T-helper 2 cell (primary cell): ENCODE measurements at regions not wholly inside any gene's neighbourhood (a gene's known extent, or its start where the extent isn't known, plus 50 kb on each side); places are given as distances from the start of the nearest gene placed in this dataset.

Source experiments
- DNase-seq, 5 experiments: peaks; one replicate each; pipeline versions ENCODE4 v3.0.0 to v3.0.0-alpha.2; 2012 to 2022

DNA sequence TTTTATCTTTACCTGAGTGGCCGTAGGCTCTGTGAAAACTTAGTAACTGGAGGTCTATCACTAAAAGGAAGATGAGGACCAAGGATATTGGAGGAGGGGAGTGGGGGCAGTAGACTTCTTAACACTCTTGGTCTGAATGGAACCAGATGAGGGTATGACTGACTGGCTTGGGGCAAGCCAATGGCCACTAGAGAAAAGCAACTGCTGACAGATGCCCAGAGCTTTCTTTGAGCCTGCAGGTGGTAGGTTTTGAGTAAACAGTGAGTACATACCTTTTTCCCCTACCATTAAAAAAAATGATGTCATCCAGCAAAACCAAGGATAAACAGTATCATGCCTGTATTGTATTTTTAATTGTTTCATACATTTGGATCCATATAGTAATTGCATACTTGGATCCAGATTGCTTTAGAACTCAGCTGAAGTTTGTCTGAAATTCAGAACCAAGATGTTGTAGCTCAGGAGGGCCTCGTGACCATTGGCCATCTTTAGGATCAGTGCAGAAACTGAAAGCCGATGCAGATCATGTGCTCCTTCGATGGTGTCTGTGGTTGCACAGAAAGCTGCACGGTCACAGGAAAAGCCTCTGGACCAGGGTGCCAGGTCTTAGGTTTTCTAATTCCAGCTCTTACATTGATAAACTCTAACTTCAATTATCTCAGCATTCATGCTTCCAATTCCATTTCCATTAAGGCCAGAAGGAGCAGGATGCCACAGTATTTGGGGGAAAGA lies 131.0 kb downstream of the PDGFRA start:
- no peak for DNase-seq

DNA sequence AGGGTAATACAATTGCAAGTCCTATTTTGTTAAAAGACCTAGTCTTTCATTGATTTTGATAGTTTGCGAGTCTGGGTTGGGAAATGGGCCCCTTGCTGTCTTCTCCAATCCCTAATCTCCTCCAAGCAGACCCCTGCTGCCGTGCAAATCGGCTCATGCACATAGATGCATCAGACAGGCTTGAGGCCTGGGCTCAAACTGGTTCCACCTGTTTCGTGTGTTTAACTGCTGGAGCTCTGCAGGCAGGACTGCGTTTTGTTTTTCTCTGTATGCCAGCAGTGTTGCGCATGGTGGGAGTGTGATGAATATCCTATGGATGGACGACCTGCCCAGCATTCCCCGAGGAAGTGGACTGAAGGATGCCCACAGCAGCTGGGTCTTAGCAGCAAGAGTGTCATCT lies 133.9 kb downstream of the PDGFRA start:
- no peak for DNase-seq

DNA sequence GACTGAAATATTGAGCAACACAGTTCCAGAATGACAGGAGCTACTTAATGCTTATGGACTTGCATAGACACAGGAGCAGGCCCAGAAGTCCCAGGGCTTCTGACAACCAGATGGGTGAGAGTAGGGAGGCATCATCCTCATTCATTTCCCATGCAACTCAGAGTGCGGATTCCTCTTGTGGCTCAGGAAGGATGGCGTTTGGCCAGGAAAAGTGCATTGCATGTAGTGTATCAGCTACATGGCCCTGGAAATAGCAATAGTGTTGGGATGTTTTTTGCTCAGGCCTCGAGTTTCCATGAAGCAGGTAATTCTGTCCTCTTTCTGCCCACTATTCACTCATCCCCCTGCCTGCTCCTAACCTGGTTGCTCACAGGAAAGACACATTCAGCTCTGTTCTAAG lies 136.6 kb downstream of the PDGFRA start:
- no peak for DNase-seq

DNA sequence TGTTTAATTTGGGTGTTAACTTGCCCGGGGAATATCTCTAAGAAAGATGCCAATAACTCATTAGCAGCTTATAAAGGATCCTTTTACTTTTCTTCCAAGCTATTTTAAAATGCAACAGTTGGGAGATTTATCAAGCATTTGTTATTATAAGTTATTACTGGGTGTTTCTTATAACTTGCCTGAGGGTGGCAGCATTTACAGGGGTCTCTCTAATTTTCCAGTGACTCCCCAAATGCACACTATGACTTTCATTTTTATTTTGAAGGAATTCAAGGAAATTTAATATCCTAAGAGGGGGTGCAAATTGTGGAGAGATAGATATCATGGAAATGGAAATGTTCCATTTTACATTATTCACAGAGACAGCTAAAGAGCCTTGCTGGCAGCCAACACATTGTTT lies 138.0 kb downstream of the PDGFRA start:
- no peak for DNase-seq

DNA sequence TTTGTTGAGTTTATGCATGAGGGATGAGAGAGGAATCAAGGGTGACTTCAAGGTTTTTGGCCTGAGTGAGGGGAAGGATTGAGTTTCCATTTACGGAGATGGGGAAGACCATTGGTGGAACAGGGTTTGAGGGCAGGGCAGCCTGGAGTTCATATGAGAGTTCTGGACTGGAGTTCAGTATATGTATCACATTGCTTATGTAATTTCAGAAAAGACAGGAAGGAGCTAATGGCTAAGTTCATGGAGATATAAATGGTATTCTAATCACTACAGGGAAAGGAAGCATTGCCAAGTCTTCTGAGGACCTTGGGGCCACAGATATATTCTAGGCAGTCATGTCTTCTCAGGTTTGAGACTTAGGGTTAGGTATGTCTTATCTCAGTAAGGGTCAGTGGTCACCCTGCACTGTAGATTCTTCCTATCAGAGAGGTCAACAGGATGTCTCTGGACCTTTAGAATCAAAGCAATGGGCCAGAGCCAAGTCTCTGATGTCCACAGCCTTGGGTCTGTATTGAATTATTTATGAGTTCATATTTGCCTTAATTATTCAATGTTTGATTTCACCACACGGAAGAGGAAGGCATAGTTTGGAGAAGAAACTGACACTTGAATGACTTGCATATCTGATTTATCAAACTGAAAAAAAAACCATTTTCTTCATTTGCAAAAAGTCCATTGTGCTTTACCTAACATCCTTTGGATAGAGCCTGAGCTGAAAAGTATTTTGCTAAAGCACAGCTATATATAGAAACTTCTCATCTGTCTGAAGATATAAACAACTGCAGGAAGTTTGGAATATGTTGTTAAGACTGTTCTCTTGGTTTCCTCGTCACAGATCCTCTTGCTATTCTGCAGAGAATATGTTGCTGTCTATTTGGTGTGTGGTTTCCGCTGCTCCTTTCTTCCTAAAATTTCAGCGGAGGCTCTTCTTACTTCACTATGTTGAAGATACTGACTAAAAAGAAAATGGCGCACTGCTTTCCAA lies 139.5 kb downstream of the PDGFRA start:
- no peak for DNase-seq

DNA sequence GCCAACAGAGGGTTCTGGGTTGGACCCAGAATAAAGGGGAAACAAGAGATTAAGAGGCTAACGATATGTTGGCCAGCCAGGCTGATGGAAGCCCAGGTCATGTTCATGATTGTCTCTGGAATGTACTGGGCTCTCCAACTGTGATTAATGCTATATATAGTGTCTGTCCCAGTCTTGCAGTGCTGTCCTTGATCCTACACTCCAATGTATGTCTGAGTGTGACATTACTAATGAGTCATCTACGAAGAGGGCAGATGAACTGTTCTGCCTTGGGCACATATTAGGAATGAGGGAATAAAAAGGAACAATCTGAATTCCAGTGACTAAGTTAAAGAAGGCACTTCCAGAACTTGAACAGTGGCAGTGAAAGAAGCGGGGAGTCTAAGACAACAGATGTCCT lies 142.1 kb downstream of the PDGFRA start:
- DNase-seq, result no peak

DNA sequence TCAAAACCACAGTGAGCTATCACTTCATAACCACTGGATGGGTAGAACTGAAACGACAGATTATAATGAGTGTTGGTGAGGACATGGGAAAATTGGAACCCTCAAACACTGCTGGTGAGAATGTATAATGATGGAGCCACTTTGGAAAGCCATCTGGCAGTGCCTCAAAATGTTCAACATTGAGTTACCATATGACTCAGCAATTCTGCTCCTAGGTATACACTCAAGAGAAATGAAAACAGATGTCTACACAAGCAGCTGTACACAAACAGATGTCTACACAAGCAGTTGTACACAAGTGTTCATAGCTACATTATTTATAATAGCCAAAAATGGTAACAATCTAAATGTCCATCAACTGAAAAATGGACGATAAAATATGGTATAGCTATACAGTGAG lies 143.9 kb downstream of the PDGFRA start:
- no peak for DNase-seq

DNA sequence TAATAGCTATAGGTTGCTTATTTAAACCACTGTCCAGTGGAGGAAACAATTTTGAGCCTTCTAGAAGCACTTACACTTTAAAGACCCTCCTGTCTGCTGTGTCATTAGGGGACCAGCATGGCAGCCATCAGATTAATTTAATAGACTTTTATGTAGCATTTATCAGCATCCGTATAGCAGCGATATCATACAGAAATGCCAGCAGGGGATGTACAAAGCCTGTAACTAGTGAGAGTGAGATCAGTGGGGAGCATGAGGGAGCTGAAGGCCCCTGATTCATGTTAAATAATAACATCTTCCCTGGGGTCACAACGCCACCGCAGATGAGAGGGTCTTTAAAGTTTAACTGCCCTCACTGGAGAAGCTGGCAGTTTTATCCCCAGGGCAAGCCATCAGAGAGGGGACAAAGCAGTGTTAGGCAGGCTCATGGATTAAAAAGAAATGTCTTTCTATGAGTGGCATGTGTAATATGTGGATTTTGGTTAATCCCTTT lies 144.7 kb downstream of the PDGFRA start:
- DNase-seq, result no peak

DNA sequence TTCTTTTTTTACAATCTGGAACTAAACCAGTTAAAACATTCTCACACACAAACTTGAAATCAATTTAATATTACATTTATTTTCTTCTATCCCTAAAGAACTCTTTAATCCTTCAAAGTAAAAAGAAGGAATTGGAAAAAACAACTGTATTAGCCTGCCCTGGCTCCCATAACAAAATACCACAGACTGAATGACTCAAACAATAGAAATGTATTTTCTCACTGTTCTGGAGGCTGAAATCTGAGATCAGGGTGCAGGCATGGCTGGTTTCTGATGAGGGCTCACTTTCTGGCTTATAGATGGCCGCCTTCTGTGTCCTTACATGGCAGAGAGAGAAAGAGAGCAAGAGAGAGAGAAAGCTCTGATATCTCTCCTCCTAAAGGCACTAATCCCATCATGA lies 149.4 kb downstream of the PDGFRA start:
- DNase-seq, result no peak

DNA sequence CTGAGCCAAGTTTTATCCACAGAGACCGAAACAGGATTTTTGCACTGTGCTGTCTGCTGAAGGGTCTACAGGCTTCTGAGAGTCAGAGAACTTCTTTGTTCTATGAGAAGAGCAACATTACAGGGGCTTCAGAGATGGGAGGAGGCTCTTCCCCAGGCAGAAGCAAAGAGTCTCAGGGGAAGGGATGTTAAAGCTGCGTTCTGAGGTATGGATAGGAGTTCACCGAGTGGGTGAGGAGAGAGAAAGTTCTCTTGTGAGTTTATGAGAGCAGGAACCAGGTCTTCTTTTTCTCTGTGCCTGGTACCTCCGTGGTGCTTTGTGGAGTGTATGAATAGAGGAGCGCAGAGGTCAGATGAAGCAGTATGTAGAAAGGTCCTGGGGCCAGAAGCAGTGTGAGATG lies 155.1 kb downstream of the PDGFRA start:
- DNase-seq, result no peak

DNA sequence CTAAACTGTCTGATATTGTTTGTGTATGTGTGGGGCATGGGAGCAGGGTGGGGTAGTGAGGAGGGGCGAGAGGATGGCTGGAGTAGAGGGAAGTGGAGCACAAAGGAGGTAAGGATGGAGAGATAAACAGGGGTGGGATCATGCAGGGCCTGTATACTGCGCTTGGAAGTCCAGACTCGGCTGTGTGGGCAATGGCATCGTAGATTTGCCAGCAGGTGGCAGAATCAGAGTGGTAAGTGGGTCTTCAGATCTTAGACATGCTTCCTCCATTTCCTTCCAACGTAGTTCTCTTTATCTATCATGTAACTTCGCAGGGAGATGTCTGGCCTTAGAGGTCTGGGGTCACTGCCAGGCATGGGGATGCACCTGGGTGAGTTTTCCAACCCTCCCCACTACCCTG lies 155.5 kb downstream of the PDGFRA start:
- peak in 1 of 5 experiments; percentile 13 for DNase-seq

DNA sequence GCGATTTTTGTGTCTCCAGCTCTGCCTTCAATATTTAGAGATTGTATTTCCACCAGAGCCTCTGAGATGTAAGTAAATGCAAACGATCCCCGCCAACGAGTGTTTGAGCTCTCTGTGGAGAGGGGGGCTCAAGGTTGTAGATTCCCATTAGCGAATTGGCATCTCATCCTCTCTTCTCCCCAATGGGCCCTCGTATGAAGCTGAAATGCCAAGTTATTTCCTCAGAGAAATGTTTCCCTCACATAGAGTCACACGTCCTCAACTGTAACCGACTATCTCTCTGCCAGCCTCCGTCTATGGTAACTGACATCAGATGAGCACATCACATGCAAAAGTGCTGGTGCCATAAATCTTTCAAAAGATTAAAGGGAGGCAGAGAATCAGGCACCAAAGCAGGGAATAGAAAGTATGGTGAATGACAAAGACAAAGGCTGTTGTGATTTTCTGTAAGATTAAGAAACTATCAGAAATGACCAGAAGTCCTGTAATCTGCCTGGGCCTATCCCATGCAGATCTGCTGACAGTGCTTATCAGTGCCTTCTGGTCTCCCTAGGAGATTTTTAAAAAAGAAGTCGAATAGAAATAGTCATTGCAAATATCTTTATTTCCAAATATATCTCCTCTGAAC lies 157.1 kb downstream of the PDGFRA start:
- no peak for DNase-seq

DNA sequence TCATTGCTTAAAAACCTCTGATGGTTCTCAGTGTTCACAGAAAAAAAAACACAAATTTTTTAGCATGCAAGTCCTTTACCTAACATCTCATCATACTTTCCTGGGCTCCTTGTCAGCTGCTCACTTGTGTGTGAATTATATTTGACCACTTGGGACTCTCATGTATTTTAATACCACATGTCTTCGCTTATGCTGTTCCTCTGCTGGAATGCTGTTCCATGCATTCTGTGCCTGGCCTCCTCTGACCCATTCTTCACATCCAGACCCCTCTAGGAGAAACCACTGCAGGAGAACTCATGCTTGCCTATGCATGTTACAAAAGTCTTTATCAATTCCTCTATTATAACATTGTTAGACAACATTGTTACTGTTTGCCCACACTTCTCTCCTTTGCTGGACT lies 157.6 kb downstream of the PDGFRA start:
- no peak for DNase-seq

DNA sequence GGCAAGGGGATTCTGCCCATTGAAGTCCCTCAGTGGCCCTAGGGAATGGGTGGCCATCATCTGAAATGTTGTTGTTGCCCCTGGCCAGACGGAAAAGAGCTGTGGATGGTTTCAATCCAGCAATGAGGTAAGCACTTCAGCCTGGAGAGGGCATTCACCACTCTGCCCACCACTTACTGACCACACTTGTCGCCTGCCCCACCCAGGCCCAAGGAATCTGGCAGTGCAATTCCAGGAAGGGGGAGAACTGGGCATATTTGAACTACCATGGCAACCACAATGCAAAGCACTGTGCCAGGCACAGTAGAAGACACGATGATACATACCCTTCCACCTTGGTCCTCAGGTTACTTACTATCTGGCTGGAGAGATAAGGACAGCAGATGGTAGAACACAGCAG lies 161.6 kb downstream of the PDGFRA start:
- no peak for DNase-seq

DNA sequence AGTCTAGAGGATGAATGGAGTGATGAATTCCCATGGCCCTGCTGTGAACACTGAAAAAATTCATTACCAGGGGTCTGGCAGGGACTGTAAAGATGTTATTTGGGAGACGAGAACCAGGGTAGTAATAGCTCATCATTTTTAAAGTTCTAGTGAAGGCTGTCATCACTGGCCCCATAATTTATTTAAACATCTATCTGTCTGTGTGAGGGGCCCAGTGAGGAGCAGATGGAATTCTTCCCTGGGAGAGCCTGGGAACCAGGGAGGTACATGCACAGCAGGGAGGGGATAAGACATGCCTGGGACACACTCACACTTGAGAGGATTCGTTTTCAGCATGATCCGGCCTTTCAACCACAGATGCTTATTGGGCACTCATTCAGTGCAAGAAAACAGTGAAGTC lies 162.0 kb downstream of the PDGFRA start:
- no peak for DNase-seq

DNA sequence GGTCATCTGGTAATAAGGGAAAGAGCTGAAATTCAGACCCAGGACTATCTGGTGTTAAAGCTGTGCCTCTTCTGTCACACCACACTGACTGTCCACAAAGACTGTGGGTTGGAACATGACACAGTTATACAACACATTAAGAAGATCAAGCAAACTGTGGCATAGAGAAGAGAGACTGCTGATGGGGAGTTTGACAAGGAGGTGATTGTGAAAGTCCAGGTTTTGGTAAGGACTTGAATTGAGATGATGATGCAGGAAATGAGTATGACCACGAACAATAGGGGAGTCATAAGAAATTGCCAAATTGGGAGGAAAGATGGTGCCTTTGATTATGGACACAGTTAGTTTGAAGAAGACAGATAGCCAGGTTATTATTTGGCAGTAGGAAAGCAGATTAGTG lies 163.4 kb downstream of the PDGFRA start:
- peak in 1 of 5 experiments; percentile 15 for DNase-seq

DNA sequence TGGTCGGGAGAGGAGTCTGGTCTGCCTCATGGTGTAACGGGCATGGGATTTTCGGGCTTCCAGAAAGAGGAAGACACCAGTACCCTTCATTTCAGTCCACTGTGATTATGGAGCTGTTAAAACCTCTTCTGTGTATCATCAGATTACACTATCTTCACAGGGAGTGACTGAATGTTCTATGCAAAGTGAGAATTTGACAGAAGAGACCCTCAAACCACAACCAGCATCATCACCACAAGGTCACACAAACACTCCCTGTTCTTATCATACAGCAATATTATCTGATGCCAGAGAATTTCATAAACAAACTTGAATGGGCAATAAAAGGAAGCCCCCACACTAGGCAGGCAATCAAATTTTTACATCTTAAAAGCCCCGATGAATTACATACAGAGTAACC lies 164.2 kb downstream of the PDGFRA start:
- no peak for DNase-seq

DNA sequence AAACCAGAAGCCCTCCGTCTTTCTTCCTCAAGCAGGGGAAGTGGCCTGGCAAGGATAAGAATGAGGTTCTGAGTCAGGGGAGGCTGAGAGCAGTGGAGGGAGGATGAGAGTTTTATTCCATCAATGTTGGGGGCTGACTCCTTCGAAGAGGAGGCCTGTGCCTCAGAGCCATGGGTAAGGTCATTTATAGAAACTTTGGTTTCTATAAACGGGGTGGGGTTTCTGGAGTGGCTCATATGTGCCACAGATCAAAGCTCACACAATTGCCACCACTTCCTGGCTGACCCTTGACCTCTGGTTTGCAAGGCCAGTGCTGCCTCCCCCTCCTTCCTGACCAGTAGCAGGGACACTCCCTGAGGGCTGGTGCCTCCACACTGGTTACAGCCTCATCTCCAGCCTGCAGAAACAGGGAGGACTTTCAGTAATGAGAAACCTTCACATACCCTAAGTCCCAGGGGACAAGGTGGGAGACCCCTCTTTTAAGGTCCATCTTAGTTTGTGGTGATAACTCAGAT lies 166.0 kb downstream of the PDGFRA start:
- no peak for DNase-seq

DNA sequence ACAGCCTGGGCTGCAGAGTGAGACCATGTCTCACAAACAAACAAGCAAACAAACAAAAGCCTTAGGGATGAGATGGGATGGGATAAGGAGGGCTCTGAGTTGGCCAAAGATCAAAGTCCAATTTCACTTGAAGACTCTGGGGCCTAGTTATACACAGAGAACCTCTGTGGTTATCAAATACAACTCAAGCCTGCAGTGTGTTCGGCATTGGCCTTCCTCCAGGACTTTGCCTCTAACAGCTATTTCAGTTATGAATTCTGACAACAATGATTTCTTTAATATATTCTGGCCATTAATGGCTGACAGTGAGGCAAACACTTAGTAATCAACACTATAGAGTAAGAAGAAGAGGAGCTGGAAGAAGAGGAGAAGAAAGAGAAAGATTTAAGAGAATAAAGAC lies 171.1 kb downstream of the PDGFRA start:
- DNase-seq, result no peak

DNA sequence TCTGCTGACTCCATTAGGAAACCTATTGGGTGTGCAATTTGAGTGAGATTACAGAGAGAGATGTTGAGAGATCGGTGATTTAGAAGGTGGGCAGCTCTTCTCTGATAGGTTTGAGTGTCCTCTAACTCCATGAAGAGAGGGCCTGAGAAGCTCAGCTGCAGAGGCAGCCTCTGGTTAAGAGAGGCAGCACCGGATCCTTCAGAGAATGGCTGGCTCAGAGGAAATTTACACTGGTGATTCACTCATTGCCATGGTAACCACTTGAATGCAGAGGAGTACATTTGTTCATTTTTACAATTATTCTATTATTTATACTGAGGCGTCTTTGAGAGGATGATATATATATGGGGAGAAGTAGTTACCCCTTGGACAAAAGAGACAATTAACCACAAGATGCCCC lies 171.7 kb downstream of the PDGFRA start:
- no peak for DNase-seq

DNA sequence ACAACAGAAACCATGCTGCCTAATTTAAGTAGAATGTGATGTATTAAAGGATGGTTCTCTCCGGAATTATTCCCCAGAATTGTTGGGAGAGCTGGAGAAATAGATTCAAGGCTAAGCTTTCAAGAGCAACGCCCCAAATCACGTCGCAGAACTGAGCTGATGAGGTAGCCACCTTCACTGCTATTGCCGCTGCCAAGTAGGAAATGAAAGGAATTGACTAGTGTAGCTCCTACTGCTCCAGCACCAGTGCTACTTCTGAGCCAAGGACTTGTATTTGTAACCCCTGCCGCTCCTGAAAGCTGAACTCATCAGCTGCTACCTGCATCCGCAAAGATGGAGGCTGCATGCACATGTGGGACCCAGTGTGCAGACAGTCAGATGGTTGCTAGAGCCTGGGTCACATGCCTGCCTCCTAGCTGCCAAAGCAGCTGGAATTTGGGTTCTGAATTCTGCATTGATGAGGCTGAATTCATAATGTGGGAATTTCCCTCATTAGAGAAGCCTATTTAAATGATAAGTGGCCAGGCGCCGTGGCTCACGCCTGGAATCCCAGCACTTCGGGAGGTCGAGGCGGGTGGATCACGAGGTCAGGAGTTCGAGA lies 173.9 kb downstream of the PDGFRA start:
- DNase-seq, result no peak

DNA sequence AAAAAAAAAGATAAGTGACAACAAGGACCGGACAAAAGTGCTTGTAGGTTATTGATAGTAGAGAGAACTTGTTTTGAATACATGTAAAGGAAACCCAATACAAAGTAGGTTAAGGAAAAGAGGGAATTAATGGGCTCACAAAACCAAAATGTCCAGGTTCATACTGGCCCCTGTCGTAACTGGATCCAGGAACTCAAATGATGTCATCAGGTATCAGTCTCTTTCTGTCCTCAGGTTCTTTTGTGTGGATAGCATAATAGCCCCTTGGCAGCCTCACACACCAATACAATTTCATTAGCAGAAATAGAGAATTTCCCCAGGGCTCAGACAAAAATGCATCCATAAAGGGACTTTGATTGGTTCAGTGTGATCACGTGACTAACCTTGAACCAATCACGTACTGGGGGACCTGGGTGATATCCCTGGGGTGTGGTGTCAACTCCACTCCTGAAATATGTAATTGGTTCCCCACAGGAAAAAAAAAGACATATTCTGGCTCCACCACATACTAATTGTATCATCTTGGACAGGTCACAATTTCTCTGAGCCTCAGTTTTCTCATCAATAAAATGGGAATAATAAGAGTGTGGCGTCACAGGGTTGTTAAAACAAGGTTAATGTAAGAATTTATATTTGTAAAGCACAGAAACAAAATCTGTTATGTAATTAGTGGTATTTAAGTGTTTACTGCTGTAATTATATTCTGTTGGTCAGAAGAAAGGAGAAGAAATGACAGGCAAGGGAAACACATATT lies 174.8 kb downstream of the PDGFRA start:
- no peak for DNase-seq
